Stimulated activated CD8-positive, alpha-beta memory T cell treated with anti-CD3 and anti-CD28 coated beads, Interleukin-15, amount 100 ng/mL, for 48 hours (primary cell): ENCODE measurements at regions not wholly inside any gene's neighbourhood (a gene's known extent, or its start where the extent isn't known, plus 50 kb on each side); places are given as distances from the start of the nearest gene placed in this dataset.
"Not testable (repeated sequence)": the region's sequence is repeated elsewhere in the genome, so short reads cannot be mapped to it uniquely, and the experiment has no call there.

ENCODE experiments used
- DNase-seq, 2 donors: peaks; one replicate each; pipeline ENCODE4 v3.0.0-alpha.2; 2020; ENCODE audit warnings: low read depth in 2 of 2

- no peak for DNase-seq
Observed at GRCh38 chr4:101418466-101418865, 71.1 kb upstream of the PPP3CA start.

GRCh38 chr4:101418055-101418454 is 70.7 kb upstream of the PPP3CA start:
- DNase-seq = peak; percentile 47 to 53

GRCh38 chr4:101417046-101417445 is 69.7 kb upstream of the PPP3CA start:
- no peak for DNase-seq

GRCh38 chr4:101415962-101416361 is 68.6 kb upstream of the PPP3CA start:
- no peak for DNase-seq

- no peak for DNase-seq
Observed at GRCh38 chr4:101414496-101414895, 67.2 kb upstream of the PPP3CA start.

- no peak for DNase-seq
Observed at GRCh38 chr4:101411926-101412325, 64.6 kb upstream of the PPP3CA start.

GRCh38 chr4:101411281-101411910 is 64.1 kb upstream of the PPP3CA start:
- not testable (repeated sequence) for DNase-seq

- DNase-seq = peak in 1 of 2 donors; percentile 21
Observed at GRCh38 chr4:101400096-101400495, 52.8 kb upstream of the PPP3CA start.

GRCh38 chr4:101398807-101399206 is 51.5 kb upstream of the PPP3CA start:
- no peak for DNase-seq
